ENCODE measurements at regions not wholly inside any gene's neighbourhood (a gene's known extent, or its start where the extent isn't known, plus 50 kb on each side); places are given as distances from the start of the nearest gene placed in this dataset.

DNA sequence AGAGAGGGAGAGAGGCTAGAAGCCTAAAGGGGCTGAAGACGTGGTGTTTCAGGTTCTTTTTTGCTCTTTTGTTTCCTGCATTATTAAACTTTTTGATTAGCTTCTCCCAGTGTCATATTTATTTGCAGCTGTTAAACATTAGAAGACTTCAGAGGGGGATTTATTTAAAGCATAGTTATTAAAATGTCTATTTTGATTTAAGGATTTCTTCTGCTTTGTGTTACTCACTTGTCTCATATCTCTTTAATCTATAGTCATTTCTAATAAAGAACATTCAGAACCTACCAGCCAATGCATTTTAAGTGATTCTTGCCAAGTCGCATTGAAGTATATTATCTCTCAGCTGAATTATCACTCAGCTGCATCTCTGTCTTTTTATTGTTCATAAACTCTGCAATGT, 152.0 kb upstream of the DYRK2 start:
- TF ChIP-seq, protein P1, sequence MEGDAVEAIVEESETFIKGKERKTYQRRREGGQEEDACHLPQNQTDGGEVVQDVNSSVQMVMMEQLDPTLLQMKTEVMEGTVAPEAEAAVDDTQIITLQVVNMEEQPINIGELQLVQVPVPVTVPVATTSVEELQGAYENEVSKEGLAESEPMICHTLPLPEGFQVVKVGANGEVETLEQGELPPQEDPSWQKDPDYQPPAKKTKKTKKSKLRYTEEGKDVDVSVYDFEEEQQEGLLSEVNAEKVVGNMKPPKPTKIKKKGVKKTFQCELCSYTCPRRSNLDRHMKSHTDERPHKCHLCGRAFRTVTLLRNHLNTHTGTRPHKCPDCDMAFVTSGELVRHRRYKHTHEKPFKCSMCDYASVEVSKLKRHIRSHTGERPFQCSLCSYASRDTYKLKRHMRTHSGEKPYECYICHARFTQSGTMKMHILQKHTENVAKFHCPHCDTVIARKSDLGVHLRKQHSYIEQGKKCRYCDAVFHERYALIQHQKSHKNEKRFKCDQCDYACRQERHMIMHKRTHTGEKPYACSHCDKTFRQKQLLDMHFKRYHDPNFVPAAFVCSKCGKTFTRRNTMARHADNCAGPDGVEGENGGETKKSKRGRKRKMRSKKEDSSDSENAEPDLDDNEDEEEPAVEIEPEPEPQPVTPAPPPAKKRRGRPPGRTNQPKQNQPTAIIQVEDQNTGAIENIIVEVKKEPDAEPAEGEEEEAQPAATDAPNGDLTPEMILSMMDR (IDR thresholded peaks at IDR 0.05; ENCODE audit: insufficient read depth, low read length, poor library complexity, severe bottlenecking): no peak
- TF ChIP-seq EZH2phosphoT487 (conservative IDR thresholded peaks at IDR 0.05; ENCODE audit: low read length): no peak
